ENCODE measurements at regions not wholly inside any gene's neighbourhood (a gene's known extent, or its start where the extent isn't known, plus 50 kb on each side); places are given as distances from the start of the nearest gene placed in this dataset.

GRCh38 chr12:74818412-74818811, 280.8 kb downstream of the ATXN7L3B start:
- no peak for DNase-seq

- no peak for DNase-seq
Measured at GRCh38 chr12:74820324-74820723, 282.7 kb downstream of the ATXN7L3B start.

- DNase-seq: no peak
Measured at GRCh38 chr12:74836567-74836966, 298.9 kb downstream of the ATXN7L3B start.

GRCh38 chr12:74846116-74846515, 308.5 kb downstream of the ATXN7L3B start:
- no peak for DNase-seq

GRCh38 chr12:74847169-74847568, 309.5 kb downstream of the ATXN7L3B start:
- no peak for DNase-seq

- DNase-seq: no peak
Measured at GRCh38 chr12:74848006-74848405, 310.4 kb downstream of the ATXN7L3B start.

- no peak for DNase-seq
Measured at GRCh38 chr12:74849801-74850200, 312.2 kb downstream of the ATXN7L3B start.

- no peak for DNase-seq
Measured at GRCh38 chr12:74871817-74872216, 334.2 kb downstream of the ATXN7L3B start.

GRCh38 chr12:74885775-74886174, 323.9 kb downstream of the KCNC2 start:
- DNase-seq: no peak

- DNase-seq: no peak
Measured at GRCh38 chr12:74889073-74889472, 320.6 kb downstream of the KCNC2 start.

GRCh38 chr12:74889563-74890236, 319.9 kb downstream of the KCNC2 start:
- no peak for DNase-seq

GRCh38 chr12:74890237-74890599, 319.4 kb downstream of the KCNC2 start:
- DNase-seq: no peak

- DNase-seq: no peak
Measured at GRCh38 chr12:74891083-74891668, 318.5 kb downstream of the KCNC2 start.

GRCh38 chr12:74892057-74892633, 317.5 kb downstream of the KCNC2 start:
- no peak for DNase-seq

GRCh38 chr12:74896186-74896585, 313.5 kb downstream of the KCNC2 start:
- DNase-seq: no peak

GRCh38 chr12:74897425-74898211, 312.0 kb downstream of the KCNC2 start:
- no peak for DNase-seq

GRCh38 chr12:74899031-74899829, 310.4 kb downstream of the KCNC2 start:
- no peak for DNase-seq

- DNase-seq: no peak
Measured at GRCh38 chr12:74900232-74900631, 309.4 kb downstream of the KCNC2 start.

- DNase-seq: no peak
Measured at GRCh38 chr12:74903522-74903921, 306.1 kb downstream of the KCNC2 start.

GRCh38 chr12:74906224-74906623, 303.4 kb downstream of the KCNC2 start:
- DNase-seq: no peak

- DNase-seq: no peak
Measured at GRCh38 chr12:74910831-74911230, 298.8 kb downstream of the KCNC2 start.

- DNase-seq: no peak
Measured at GRCh38 chr12:74914378-74914777, 295.3 kb downstream of the KCNC2 start.

GRCh38 chr12:74915718-74916117, 293.9 kb downstream of the KCNC2 start:
- DNase-seq: no peak

All from NCI-H774 (cell line).